GM12891 (cell line): ENCODE measurements at regions not wholly inside any gene's neighbourhood (a gene's known extent, or its start where the extent isn't known, plus 50 kb on each side); places are given as distances from the start of the nearest gene placed in this dataset.

Source experiments
- DNase-seq: peaks from one replicate; pipeline ENCODE4 v3.0.0; 2011; ENCODE audit warnings: low spot score; ENCODE audit not compliant: insufficient read length
- FAIRE-seq: peaks from 2 replicates; lab custom pipeline; 2011; peaks lifted over from hg19 to GRCh38; lab: Jason Lieb, UNC
- PAX5 ChIP-seq: IDR thresholded peaks from 2 replicates; pipeline ENCODE4 v1.6.1; 2011; ENCODE audit warnings: low read length, moderate library complexity, mild to moderate bottlenecking; ENCODE audit not compliant: insufficient read depth, severe bottlenecking
- POLR2A ChIP-seq: IDR thresholded peaks from 2 replicates; pipeline ENCODE4 v1.6.1; 2011; ENCODE audit warnings: low read depth, low read length, control low read depth
- POLR2AphosphoS5 ChIP-seq: IDR thresholded peaks from 2 replicates; pipeline ENCODE4 v1.6.1; 2011; ENCODE audit warnings: low read depth, low read length, control low read depth
- POU2F2 ChIP-seq: IDR thresholded peaks from 2 replicates; pipeline ENCODE4 v1.6.1; 2011; ENCODE audit warnings: low read depth, mild to moderate bottlenecking, control low read depth, low read length, moderate library complexity
- SPI1 ChIP-seq: IDR thresholded peaks from 2 replicates; pipeline ENCODE4 v1.6.1; 2011; ENCODE audit warnings: low read depth, low read length, control low read depth
- TAF1 ChIP-seq: IDR thresholded peaks from 2 replicates; pipeline ENCODE4 v1.6.1; 2011; ENCODE audit warnings: low read depth, low read length, control low read depth

DNA sequence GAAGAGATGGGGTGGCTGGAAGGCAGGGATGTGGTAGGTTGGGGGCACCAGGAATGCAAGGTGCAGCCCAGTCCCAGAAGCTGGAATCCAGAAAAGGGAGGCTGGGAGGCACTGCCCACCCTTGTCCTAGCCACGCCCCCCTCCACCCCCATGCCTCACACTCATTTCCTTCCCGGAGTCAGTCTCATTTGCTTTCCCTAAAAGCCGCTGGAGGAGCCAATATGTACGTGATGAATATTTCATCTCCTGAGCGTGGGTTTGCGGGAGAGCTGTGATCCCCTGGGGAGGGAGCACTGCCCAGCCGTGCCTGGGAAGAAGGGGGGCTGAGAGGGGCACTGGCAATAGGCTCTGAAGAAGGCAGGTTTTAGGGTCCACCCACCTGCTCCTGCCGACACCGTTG lies 124.5 kb upstream of the LHX1 start:
- TF ChIP-seq TAF1 (no peak), POU2F2 (no peak), POLR2A (no peak), SPI1 (no peak)
- FAIRE-seq = no peak
- DNase-seq = no peak

DNA sequence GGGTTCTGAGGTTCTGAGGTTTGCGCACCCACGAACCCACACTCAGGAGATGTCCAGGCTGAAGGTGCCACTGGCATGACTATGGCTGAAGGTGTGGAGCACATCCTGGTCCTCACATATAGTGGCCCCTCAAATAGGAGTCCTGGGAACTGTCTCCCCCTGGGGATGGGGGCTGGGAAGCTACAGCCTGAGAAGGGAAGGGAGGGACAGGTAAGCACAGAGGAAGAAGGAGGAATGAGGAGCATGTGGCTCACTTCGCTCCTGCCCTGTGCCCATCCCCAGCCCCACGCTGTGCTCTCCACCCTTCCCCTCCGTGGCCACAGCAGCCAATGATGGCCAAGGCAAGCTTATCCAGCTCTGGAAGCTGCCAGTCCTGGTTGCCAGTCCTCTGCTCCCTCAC lies 123.9 kb upstream of the LHX1 start:
- FAIRE-seq (no peak), DNase-seq (no peak)
- TF ChIP-seq POLR2A (no peak), SPI1 (no peak)

DNA sequence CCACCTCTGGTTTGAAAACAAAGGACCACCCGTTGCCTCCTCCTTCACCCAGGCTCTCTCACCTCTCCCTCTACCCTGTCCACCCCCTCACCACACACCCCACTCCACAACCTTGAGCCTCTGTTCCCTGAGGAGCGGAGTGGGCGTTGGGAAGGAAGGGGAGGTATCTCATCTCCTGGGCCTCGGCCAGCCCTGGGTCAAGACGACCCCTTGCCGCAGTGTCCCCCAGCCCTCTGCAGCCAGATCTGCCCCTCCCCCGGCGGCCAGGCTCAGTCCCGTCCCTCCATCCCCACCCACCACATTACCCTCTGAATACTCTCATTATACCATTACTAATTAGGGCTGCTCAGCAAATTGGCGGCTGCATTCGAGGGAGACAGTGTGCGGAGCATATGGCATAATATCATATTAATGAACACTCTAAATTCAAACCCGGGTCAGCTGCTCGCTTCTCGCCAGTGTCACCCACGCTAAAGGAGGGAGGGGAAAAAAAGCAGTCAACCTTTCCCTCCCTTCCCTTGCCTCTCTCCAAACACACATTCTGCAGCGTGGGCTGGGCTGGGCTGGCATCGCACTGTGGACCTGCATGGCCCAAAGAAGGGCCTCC lies 123.2 kb upstream of the LHX1 start:
- no peak for TF ChIP-seq POU2F2
- TF ChIP-seq PAX5 = no peak
- no peak for TF ChIP-seq TAF1
- no peak for TF ChIP-seq POLR2AphosphoS5
- no peak for TF ChIP-seq POLR2A
- TF ChIP-seq SPI1 = no peak
- no peak for DNase-seq
- FAIRE-seq = no peak

DNA sequence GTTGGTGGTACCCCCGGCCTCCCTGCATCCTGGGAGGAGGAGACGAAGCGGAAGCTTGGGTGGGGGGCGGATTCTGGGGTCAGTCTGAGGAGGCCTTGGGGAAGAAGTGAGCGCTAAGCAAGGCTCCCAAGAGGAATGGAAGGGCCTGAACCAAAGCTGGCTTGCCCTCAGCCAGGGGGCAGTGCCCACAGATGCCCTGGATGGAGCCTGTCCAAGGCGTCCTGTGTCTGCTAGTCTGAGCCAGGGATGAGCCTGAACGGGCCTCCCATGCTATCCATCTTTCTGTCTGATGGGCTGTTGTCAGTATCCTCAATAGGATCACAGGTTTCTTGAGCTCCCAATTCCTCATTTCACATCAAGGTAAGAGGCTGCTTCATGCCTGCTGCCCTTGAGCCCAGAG lies 122.3 kb upstream of the LHX1 start:
- FAIRE-seq = no peak
- no peak for DNase-seq
- TF ChIP-seq TAF1 (no peak), POLR2AphosphoS5 (no peak), POLR2A (no peak), SPI1 (no peak), PAX5 (no peak), POU2F2 (no peak)

DNA sequence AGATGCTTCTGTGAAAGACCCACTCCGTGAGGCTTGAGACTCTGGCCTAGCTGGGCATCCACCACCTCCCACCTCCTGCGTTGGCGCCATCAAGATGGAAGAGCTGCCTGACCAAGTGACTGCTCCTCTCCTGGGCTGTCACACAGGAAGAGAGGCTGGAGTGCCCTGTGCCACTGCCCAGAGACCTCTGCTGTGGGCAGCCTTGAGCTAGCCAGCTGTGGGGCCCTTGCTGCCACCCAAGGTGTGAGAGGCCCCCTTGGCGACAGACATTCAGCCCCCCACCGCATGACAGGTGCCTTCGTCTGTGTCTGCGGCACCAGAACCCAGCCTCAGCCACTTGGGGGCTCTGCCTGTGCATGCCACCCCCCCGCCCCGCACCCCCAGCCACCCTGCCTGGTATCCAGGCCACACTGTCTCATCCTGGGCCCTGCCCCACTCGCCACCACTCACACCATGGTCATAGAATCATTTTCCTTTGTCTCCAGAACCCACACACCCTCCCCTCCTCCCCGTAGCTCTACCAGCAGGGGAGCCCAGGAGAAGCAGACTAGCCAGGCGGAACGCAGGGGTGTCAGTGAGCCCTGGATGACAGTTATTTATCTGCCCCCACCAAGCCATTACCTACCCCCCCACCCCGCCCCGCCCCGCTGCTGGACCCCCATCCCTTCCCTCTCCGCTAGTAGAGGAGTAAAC lies 120.9 kb upstream of the LHX1 start:
- TF ChIP-seq SPI1 = no peak
- TF ChIP-seq POLR2AphosphoS5 = no peak
- TF ChIP-seq POLR2A = no peak
- FAIRE-seq (no peak), DNase-seq (no peak)

DNA sequence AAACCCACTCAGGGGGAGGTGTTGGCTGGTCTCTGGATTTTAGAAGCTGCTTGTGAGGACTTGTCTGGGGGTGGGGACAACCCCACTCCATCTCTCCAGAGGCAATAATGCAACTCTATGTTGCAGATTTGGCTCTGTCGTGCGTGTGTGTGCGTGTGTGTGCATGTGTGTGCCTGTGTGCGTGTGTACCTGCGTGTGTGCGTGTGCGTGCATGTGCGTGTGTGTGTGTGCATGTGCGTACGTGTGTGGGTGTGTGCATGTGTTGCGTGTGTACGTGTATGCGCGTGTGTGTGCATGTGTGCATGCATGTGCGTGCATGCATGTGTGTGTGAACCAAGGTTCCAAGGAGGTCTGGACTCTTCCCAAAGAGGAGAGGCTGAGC lies 120.4 kb upstream of the LHX1 start:
- no peak for DNase-seq
- no peak for TF ChIP-seq SPI1
- no peak for TF ChIP-seq POU2F2
- no peak for TF ChIP-seq PAX5
- TF ChIP-seq TAF1 = no peak
- no peak for TF ChIP-seq POLR2AphosphoS5
- TF ChIP-seq POLR2A = no peak
- FAIRE-seq = no peak

DNA sequence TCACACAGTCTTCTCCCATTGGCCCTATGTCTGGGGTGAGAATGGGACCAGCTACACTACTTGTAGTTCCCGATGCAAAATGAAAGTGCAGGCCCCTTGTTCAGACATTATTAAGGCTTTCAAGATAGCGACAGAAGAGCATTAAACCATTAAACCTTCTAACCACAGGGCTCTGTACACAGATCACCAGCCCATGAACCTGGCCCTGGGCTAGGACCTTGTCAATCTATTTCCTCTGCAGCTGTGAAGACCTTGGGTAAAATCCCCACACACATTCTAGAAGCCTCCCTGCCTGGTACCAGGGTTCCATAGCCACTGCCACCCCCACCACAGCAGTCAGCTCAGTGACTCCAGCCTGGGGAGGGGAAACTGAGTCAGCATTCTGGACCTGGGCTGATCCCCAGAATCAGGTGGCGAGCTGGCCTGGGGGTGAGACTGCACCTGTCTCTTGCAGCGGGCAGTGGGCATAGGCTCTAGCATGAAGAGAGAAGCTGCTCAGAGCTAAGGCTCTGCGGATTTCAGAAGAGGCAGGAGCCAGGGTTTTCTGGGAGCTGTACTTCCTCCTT lies 119.7 kb upstream of the LHX1 start:
- TF ChIP-seq POU2F2 = no peak
- TF ChIP-seq TAF1 = no peak
- TF ChIP-seq POLR2AphosphoS5 = no peak
- TF ChIP-seq SPI1 = no peak
- TF ChIP-seq PAX5 = no peak
- TF ChIP-seq POLR2A = no peak
- FAIRE-seq (no peak), DNase-seq (no peak)

DNA sequence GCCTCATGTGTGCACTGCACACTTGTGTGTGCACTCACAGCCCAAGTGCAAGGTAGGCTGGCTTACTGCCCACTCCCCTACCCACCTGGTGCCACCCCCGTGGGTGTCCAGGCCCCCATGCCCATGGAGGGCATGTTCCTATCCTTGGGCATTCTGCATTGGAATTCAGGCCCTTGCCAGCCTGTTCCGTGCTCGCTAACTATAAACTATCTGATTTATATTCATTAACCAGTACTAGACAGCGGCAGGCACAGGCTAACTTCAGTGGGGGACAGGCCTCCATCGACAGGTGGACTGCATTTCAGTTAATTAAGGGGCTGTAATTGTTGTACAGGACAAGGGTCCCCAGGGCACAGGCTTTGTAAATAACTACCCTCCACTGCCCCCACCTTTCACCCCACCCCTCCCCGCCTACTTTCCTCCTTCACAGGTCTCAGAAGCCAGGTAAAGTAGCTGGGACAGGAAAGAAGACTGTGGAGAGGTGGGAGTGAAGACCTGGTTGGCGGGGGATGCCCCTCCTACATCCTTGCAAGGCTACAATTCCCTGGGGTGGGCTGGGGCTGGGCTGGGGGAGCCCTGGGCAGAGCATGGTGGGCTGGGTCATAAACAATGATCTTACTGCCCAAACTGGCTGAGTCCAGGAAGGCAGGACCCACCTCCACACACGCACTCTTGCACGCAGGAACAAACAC lies 119.0 kb upstream of the LHX1 start:
- DNase-seq = no peak
- FAIRE-seq = no peak
- TF ChIP-seq PAX5 (no peak), POU2F2 (no peak), POLR2AphosphoS5 (no peak), POLR2A (no peak), TAF1 (no peak), SPI1 (no peak)

DNA sequence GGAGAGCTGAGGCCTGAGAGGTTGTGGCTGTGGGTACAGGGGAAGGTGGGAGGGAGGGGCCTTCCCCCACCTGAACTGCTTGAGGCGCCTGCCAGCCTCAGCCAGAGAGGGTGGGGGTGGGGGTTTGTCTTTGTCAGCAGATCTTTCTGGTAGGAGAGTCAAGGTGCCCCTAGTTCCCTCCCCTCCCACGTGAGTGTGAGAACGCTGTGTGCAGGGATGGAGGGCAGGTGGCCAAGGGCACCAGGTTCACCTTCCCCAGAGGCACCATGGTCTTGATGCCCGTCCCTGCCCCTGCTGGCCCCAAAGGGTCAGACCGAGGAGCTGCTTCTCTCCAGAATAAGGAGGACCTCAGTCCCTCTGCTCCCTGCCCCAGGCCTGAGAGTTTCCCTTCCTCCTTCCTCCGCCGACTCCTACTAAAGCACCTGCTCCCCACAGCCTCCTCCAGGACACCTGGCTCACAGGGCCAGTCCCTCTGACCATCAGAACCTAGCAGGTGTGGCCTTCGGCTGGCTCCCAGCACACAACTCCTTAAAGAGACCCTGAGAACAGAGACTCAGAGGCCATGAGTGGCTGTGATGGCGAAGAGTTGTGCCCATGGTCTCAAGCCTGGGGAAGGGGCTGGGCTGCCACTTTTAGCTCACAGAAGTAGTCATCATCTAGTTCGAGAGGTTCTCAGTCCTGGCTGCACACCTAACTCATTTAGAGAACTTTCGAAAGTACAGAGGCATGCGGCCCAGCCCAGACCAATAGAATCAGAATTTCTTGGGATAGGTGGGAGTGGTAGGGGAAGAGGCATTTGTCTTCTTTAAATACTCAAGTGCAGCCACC lies 113.2 kb upstream of the LHX1 start:
- FAIRE-seq = no peak
- DNase-seq = no peak
- no peak for TF ChIP-seq SPI1
- no peak for TF ChIP-seq PAX5
- TF ChIP-seq POLR2A = no peak
- TF ChIP-seq TAF1 = no peak
- TF ChIP-seq POLR2AphosphoS5 = no peak
- TF ChIP-seq POU2F2 = no peak
